ENCODE measurements at regions not wholly inside any gene's neighbourhood (a gene's known extent, or its start where the extent isn't known, plus 50 kb on each side); places are given as distances from the start of the nearest gene placed in this dataset.

DNA sequence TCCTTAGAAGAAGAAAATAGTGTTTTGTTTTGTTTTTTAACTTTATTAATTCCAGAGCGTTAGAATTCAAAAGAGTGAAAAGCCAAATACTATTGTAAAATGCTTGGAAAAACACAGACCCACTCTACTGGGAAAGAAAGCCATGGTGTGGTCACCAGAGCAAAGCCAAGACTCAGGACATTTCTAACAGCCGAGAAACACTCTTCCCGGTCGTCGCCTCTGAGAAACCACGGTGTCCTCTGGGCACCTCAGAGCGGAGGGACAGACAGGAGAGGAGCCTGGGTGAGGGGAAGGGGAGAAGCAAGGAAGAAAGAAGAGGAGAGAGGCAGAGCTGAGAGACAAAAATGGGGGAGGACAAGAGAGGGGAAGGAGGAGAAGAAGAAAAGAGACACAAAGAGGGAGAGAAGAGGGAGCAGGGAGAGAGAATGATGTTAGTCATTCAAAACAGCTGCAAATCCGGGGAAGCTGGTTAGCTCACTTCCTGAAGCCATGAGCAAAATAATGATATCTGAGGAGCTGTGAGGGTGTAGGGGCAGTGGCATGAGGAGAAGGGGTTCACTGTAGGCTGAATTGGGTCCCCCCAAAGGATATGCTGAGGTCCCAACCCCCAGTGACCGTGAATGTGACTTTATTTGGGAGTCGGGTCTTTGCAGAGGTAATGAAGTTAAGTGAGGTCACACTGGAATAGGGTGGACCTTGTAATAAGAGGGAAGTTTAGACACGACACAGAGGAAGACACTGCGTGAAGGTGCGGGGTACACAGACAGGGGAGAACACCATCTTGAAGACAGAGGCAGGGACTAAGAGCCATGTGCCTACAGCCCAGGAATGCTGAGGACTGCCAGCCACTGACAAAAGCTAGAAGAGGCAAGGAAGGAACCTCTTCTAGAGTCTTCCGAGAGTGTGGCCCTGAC lies 58.2 kb upstream of the DMRTB1 start:
- Histone ChIP-seq H3K27me3 (ENCODE audit: insufficient read depth) (no peaks in the 10 kb centered on the region; the same call in 1 of the 2 replicates), H3K9me2 (no peaks in the 10 kb centered on the region), H3K79me2 (ENCODE audit: insufficient read depth) (no peaks in the 10 kb centered on the region), H3K27ac (ENCODE audit: low read depth in 2 of 2, low read length in 1 of 2) (no peak overlapping the region), H3K4me3 (ENCODE audit: low read depth in 2 of 2, low read length in 1 of 2) (no peak overlapping the region), H3K9me3 (no peaks in the 10 kb centered on the region), H3K4me1 (ENCODE audit: control insufficient read depth in 1 of 2, insufficient read depth in 2 of 2, low read depth in 1 of 2, low read length in 1 of 2) (peaks cover 0 to 11% of the 10 kb centered on the region in 2 experiments; a peak in 2 of 4 replicates), H3F3A (replicated peaks; ENCODE audit: insufficient read depth) (no peaks in the 10 kb centered on the region), H3K9ac (no peak overlapping the region), H2AFZ (ENCODE audit: low read depth) (no peak overlapping the region), H3K4me2 (no peak overlapping the region), H3K36me3 (replicated peaks in 1 of 2; ENCODE audit: control insufficient read depth in 1 of 2, insufficient read depth in 2 of 2, low read length in 1 of 2) (no peaks in the 10 kb centered on the region), H4K20me1 (ENCODE audit: insufficient read depth) (no peaks in the 10 kb centered on the region)
- CTCF ChIA-PET, result interaction anchor here (1.4 to 5.9 kb wide), 2 partner anchors 7 to 123 kb away, joined by 4 to 34 read pairs; no protein-coding TSS in a partner anchor
- TF ChIP-seq, protein P1, sequence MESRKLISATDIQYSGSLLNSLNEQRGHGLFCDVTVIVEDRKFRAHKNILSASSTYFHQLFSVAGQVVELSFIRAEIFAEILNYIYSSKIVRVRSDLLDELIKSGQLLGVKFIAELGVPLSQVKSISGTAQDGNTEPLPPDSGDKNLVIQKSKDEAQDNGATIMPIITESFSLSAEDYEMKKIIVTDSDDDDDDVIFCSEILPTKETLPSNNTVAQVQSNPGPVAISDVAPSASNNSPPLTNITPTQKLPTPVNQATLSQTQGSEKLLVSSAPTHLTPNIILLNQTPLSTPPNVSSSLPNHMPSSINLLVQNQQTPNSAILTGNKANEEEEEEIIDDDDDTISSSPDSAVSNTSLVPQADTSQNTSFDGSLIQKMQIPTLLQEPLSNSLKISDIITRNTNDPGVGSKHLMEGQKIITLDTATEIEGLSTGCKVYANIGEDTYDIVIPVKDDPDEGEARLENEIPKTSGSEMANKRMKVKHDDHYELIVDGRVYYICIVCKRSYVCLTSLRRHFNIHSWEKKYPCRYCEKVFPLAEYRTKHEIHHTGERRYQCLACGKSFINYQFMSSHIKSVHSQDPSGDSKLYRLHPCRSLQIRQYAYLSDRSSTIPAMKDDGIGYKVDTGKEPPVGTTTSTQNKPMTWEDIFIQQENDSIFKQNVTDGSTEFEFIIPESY (IDR thresholded peaks at IDR 0.05; ENCODE audit: borderline replicate concordance, low read depth), result no peak
- no peak for TF ChIP-seq SIN3A (IDR thresholded peaks at IDR 0.05; ENCODE audit: borderline replicate concordance, low read depth, low read length)
- no peak for TF ChIP-seq FOSL2 (IDR thresholded peaks at IDR 0.05; ENCODE audit: borderline replicate concordance, low read depth)
- TF ChIP-seq, protein P2, sequence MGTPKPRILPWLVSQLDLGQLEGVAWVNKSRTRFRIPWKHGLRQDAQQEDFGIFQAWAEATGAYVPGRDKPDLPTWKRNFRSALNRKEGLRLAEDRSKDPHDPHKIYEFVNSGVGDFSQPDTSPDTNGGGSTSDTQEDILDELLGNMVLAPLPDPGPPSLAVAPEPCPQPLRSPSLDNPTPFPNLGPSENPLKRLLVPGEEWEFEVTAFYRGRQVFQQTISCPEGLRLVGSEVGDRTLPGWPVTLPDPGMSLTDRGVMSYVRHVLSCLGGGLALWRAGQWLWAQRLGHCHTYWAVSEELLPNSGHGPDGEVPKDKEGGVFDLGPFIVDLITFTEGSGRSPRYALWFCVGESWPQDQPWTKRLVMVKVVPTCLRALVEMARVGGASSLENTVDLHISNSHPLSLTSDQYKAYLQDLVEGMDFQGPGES (IDR thresholded peaks at IDR 0.05; ENCODE audit: low read depth, low read length), result no peak
- no peak for TF ChIP-seq GATA2 (CRISPR knock-in tag; IDR thresholded peaks at IDR 0.05)
- TF ChIP-seq ELF1 (IDR thresholded peaks at IDR 0.05), result no peak
- TF ChIP-seq TAF1 (IDR thresholded peaks at IDR 0.05; ENCODE audit: borderline replicate concordance, low read depth, low read length), result no peak
- no peak for TF ChIP-seq RAD21 (IDR thresholded peaks at IDR 0.05; ENCODE audit: low read length)
- no peak for TF ChIP-seq CHD2 (IDR thresholded peaks at IDR 0.05; ENCODE audit: low read length, partially characterized antibody)
- no peak for TF ChIP-seq TCF12 (IDR thresholded peaks at IDR 0.05)
- TF ChIP-seq RCOR1 (IDR thresholded peaks at IDR 0.05; ENCODE audit: low read length), result no peak
- TF ChIP-seq NRF1 (IDR thresholded peaks at IDR 0.05; ENCODE audit: low read depth, low read length), result no peak
- TF ChIP-seq JUND (IDR thresholded peaks at IDR 0.05), result no peak
- no peak for TF ChIP-seq FOXJ3 (CRISPR knock-in tag; IDR thresholded peaks at IDR 0.05)
- no peak for TF ChIP-seq MXI1 (IDR thresholded peaks at IDR 0.05; ENCODE audit: low read depth, low read length)
- no peak for TF ChIP-seq TEAD4 (IDR thresholded peaks at IDR 0.05; ENCODE audit: borderline replicate concordance, insufficient read depth)
- no peak for DNase-seq
- WGBS (ENCODE audit: low lambda C conversion rate), result 78% methylated on average over 14 of the region's 14 CpGs
- POLR2A ChIA-PET, result no interaction called here

All from SK-N-SH (cell line).